ENCODE measurements at regions not wholly inside any gene's neighbourhood (a gene's known extent, or its start where the extent isn't known, plus 50 kb on each side); places are given as distances from the start of the nearest gene placed in this dataset.
A peak's percentile ranks its signal among the peaks of the same experiment; 100 is the strongest.

- H3K79me2 ChIP-seq = no peaks in the 10 kb centered on the region
- H3K4me2 ChIP-seq = no peak overlapping the region
- H3K36me3 ChIP-seq (replicated peaks; ENCODE audit: insufficient read depth, low read depth) = no peaks in the 10 kb centered on the region
- TF ChIP-seq EZH2phosphoT487 (IDR thresholded peaks at IDR 0.05; ENCODE audit: low read depth, severe bottlenecking, unreplicated experiment) = no peak
- TF ChIP-seq EZH2 (IDR thresholded peaks at IDR 0.05; ENCODE audit: borderline replicate concordance) = no peak
- TF ChIP-seq, protein P1, sequence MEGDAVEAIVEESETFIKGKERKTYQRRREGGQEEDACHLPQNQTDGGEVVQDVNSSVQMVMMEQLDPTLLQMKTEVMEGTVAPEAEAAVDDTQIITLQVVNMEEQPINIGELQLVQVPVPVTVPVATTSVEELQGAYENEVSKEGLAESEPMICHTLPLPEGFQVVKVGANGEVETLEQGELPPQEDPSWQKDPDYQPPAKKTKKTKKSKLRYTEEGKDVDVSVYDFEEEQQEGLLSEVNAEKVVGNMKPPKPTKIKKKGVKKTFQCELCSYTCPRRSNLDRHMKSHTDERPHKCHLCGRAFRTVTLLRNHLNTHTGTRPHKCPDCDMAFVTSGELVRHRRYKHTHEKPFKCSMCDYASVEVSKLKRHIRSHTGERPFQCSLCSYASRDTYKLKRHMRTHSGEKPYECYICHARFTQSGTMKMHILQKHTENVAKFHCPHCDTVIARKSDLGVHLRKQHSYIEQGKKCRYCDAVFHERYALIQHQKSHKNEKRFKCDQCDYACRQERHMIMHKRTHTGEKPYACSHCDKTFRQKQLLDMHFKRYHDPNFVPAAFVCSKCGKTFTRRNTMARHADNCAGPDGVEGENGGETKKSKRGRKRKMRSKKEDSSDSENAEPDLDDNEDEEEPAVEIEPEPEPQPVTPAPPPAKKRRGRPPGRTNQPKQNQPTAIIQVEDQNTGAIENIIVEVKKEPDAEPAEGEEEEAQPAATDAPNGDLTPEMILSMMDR (IDR thresholded peaks at IDR 0.05; ENCODE audit: poor library complexity) = no peak
- peaks cover 13% of the 10 kb centered on the region for H3K4me1 ChIP-seq (ENCODE audit: insufficient read depth)
- no peaks in the 10 kb centered on the region for H3K9me3 ChIP-seq (ENCODE audit: low read depth)
- WGBS (ENCODE audit: low lambda C conversion rate, missing lambda C conversion rate) = 76% methylated on average over 3 of the region's 3 CpGs
- H3K27me3 ChIP-seq = no peaks in the 10 kb centered on the region
- no peak overlapping the region for H3K27ac ChIP-seq
- H3K4me3 ChIP-seq = no peak overlapping the region
- H3K9me2 ChIP-seq (replicated peaks; ENCODE audit: insufficient read depth) = no peaks in the 10 kb centered on the region
- no peak for DNase-seq (ENCODE audit: low spot score)
- no peaks in the 10 kb centered on the region for H4K20me1 ChIP-seq (ENCODE audit: insufficient read depth, poor library complexity, severe bottlenecking)
- no peak overlapping the region for H2AFZ ChIP-seq
Measured at GRCh38 chr11:100560606-100561005, 126.5 kb upstream of the ARHGAP42 start.

DNA sequence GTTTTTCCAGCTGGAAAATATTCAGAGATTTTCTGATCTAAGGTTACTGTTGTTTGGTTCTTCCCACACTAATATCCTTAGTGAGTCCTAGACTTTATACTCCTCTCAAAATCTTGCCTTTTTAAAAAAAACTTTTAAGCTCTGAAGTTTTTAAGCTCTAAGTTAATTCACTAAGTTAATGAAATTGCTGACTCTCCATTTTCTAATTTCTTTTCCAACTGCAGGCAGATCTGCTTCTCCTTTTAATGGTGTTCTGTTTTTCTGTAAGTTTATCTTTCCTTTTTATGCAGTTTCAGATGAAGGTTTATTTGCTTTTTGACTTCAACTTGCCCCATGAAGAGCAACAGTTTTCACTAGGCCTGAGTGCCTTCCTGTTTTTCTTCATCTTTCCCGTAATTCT is 125.8 kb upstream of the ARHGAP42 start:
- peaks cover 13% of the 10 kb centered on the region for H3K4me1 ChIP-seq (ENCODE audit: insufficient read depth)
- no peaks in the 10 kb centered on the region for H3K27me3 ChIP-seq
- H3K27ac ChIP-seq = peak overlapping the region; percentile 1
- H4K20me1 ChIP-seq (ENCODE audit: insufficient read depth, poor library complexity, severe bottlenecking) = no peaks in the 10 kb centered on the region
- H3K9me2 ChIP-seq (replicated peaks; ENCODE audit: insufficient read depth) = no peaks in the 10 kb centered on the region
- H2AFZ ChIP-seq = no peak overlapping the region
- 60% methylated on average over 1 of the region's 1 CpG for WGBS (ENCODE audit: low lambda C conversion rate, missing lambda C conversion rate)
- no peak overlapping the region for H3K4me2 ChIP-seq
- no peaks in the 10 kb centered on the region for H3K36me3 ChIP-seq (replicated peaks; ENCODE audit: insufficient read depth, low read depth)
- TF ChIP-seq EZH2phosphoT487 (IDR thresholded peaks at IDR 0.05; ENCODE audit: low read depth, severe bottlenecking, unreplicated experiment) = no peak
- TF ChIP-seq EZH2 (IDR thresholded peaks at IDR 0.05; ENCODE audit: borderline replicate concordance) = no peak
- TF ChIP-seq, protein P1 (IDR thresholded peaks at IDR 0.05; ENCODE audit: poor library complexity) = no peak
- no peak overlapping the region for H3K4me3 ChIP-seq
- no peak for DNase-seq (ENCODE audit: low spot score)
- H3K9me3 ChIP-seq (ENCODE audit: low read depth) = no peaks in the 10 kb centered on the region
- H3K79me2 ChIP-seq = no peaks in the 10 kb centered on the region

GRCh38 chr11:100562128-100562527 is 125.0 kb upstream of the ARHGAP42 start:
- Histone ChIP-seq H3K4me2 (no peak overlapping the region), H3K27me3 (no peaks in the 10 kb centered on the region), H3K79me2 (no peaks in the 10 kb centered on the region), H2AFZ (no peak overlapping the region), H3K4me3 (no peak overlapping the region), H3K4me1 (ENCODE audit: insufficient read depth) (peaks cover 13% of the 10 kb centered on the region), H3K36me3 (replicated peaks; ENCODE audit: insufficient read depth, low read depth) (no peaks in the 10 kb centered on the region), H3K27ac (peak overlapping the region; percentile 24), H4K20me1 (ENCODE audit: insufficient read depth, poor library complexity, severe bottlenecking) (no peaks in the 10 kb centered on the region), H3K9me3 (ENCODE audit: low read depth) (no peaks in the 10 kb centered on the region), H3K9me2 (replicated peaks; ENCODE audit: insufficient read depth) (no peaks in the 10 kb centered on the region)
- TF ChIP-seq, protein P1 (IDR thresholded peaks at IDR 0.05; ENCODE audit: poor library complexity) = no peak
- TF ChIP-seq EZH2 (IDR thresholded peaks at IDR 0.05; ENCODE audit: borderline replicate concordance) (no peak), EZH2phosphoT487 (IDR thresholded peaks at IDR 0.05; ENCODE audit: low read depth, severe bottlenecking, unreplicated experiment) (no peak)
- no peak for DNase-seq (ENCODE audit: low spot score)
- 52% methylated on average over 2 of the region's 2 CpGs for WGBS (ENCODE audit: low lambda C conversion rate, missing lambda C conversion rate)

Measured in hepatocyte (in vitro differentiated cells).